ENCODE measurements at regions not wholly inside any gene's neighbourhood (a gene's known extent, or its start where the extent isn't known, plus 50 kb on each side); places are given as distances from the start of the nearest gene placed in this dataset.

GRCh38 chr15:39363761-39364586 lies 216.9 kb upstream of the THBS1 start:
- DNase-seq (ENCODE audit: low read depth, low spot score) (no peak), ATAC-seq (no peak)
- Histone ChIP-seq H3K27ac (ENCODE audit: low read length) (no peak overlapping the region), H3K4me1 (ENCODE audit: control insufficient read depth, insufficient read depth, low read length) (no peaks in the 10 kb centered on the region), H3K27me3 (ENCODE audit: control insufficient read depth, insufficient read depth, low read length) (no peaks in the 10 kb centered on the region), H3K4me3 (ENCODE audit: low read depth in 2 of 2, low read length in 2 of 2) (no peak overlapping the region), H3K9me3 (ENCODE audit: control insufficient read depth, insufficient read depth, low read depth, low read length) (no peaks in the 10 kb centered on the region), H3K36me3 (ENCODE audit: control insufficient read depth, insufficient read depth, low read length) (no peaks in the 10 kb centered on the region)
- no peak for TF ChIP-seq CTCF (IDR thresholded peaks at IDR 0.05)
- TF ChIP-seq POLR2AphosphoS5 (IDR thresholded peaks at IDR 0.05; ENCODE audit: low read depth, low read length), result no peak
- TF ChIP-seq SIN3A (IDR thresholded peaks at IDR 0.05; ENCODE audit: borderline replicate concordance, insufficient read depth, low read depth, low read length), result no peak
- TF ChIP-seq TCF7L2 (IDR thresholded peaks at IDR 0.05; ENCODE audit: low read depth, low read length), result no peak
- TF ChIP-seq REST (IDR thresholded peaks at IDR 0.05; ENCODE audit: insufficient read depth in 1 of 2, low read depth in 2 of 2, low read length in 1 of 2), result no peak
- in situ Hi-C loops (cut with HindIII; ENCODE audit: low pct_unique_long_range_greater_than_20kb, low sequenced_read_pairs) (no loop called here), intact Hi-C loops (cut with micrococcal nuclease; ENCODE audit: unreplicated experiment) (no loop called here)
- POLR2A ChIA-PET, result no interaction called here
- CTCF ChIA-PET, result no interaction called here
- BruUV-seq (replicated peaks), result no TSS peak

GRCh38 chr15:39364721-39365120 lies 216.2 kb upstream of the THBS1 start:
- DNase-seq (ENCODE audit: low read depth, low spot score) (no peak), ATAC-seq (no peak)
- in situ Hi-C loops (cut with HindIII; ENCODE audit: low pct_unique_long_range_greater_than_20kb, low sequenced_read_pairs), result no loop called here
- H3K4me3 ChIP-seq (ENCODE audit: low read depth in 2 of 2, low read length in 2 of 2), result no peak overlapping the region
- H3K9me3 ChIP-seq (ENCODE audit: control insufficient read depth, insufficient read depth, low read depth, low read length), result no peaks in the 10 kb centered on the region
- H3K27ac ChIP-seq (ENCODE audit: low read length), result no peak overlapping the region
- H3K4me1 ChIP-seq (ENCODE audit: control insufficient read depth, insufficient read depth, low read length), result no peaks in the 10 kb centered on the region
- no peaks in the 10 kb centered on the region for H3K27me3 ChIP-seq (ENCODE audit: control insufficient read depth, insufficient read depth, low read length)
- H3K36me3 ChIP-seq (ENCODE audit: control insufficient read depth, insufficient read depth, low read length), result no peaks in the 10 kb centered on the region
- ChIA-PET CTCF (no interaction called here), POLR2A (no interaction called here)
- intact Hi-C loops (cut with micrococcal nuclease; ENCODE audit: unreplicated experiment), result no loop called here
- TF ChIP-seq SIN3A (IDR thresholded peaks at IDR 0.05; ENCODE audit: borderline replicate concordance, insufficient read depth, low read depth, low read length) (no peak), CTCF (IDR thresholded peaks at IDR 0.05) (no peak), REST (IDR thresholded peaks at IDR 0.05; ENCODE audit: insufficient read depth in 1 of 2, low read depth in 2 of 2, low read length in 1 of 2) (no peak), TCF7L2 (IDR thresholded peaks at IDR 0.05; ENCODE audit: low read depth, low read length) (no peak), POLR2AphosphoS5 (IDR thresholded peaks at IDR 0.05; ENCODE audit: low read depth, low read length) (no peak)
- no TSS peak for BruUV-seq (replicated peaks)

Data from Panc1 (cell line).